HepG2 (cell line): ENCODE measurements at regions not wholly inside any gene's neighbourhood (a gene's known extent, or its start where the extent isn't known, plus 50 kb on each side); places are given as distances from the start of the nearest gene placed in this dataset.

Source experiments
- ATAC-seq: fragments of 200-7000 bp; cut with Tn5 transposase; 3 replicates; pipeline ENCODE4 v1.9.1; 2020; ENCODE audit warnings: mild to moderate bottlenecking, moderate library complexity
- BruUV-seq: library from RNA; stranded (reverse); fragments of 400-500 nt; replicated peaks from 2 replicates; lab custom pipeline; 2021; lab: Mats Ljungman, UMichigan
- CTCF ChIA-PET: fragments of 300-600 bp; formaldehyde crosslinking; extraction: SDS; loops from one replicate; lab custom pipeline; 2021; ENCODE audit warnings: low total read pairs, inconsistent platforms, low intra/inter-chr PET ratio; lab: Yijun Ruan, JAX
- POLR2A ChIA-PET: fragments of 350-600 bp; sonication (Branson Sonifier 250); formaldehyde crosslinking; loops from one replicate; lab custom pipeline; 2020; ENCODE audit warnings: antibody characterized with exemption, inconsistent platforms; lab: Yijun Ruan, JAX
- DNase-seq: peaks from one replicate; pipeline ENCODE4 v3.0.0-alpha.2; 2015; ENCODE audit warnings: low spot score
- FAIRE-seq: peaks from 3 replicates; lab custom pipeline; 2011; peaks lifted over from hg19 to GRCh38; lab: Jason Lieb, UNC
- H2AFZ ChIP-seq: one replicate; pipeline ENCODE4 v1.6.1; 2011; ENCODE audit warnings: low read length, inconsistent platforms
- H3K27ac ChIP-seq: fragments of 300-600 bp; 3 replicates; pipeline ENCODE4 v1.8.0; 2011; ENCODE audit warnings: mixed run types, mild to moderate bottlenecking, mixed read lengths, low read length, inconsistent platforms; ENCODE audit not compliant: insufficient read depth; ENCODE audit errors: extremely low read length
- H3K27me3 ChIP-seq, 2 experiments: fragments of 200-600 bp in 1 of 2; 2 replicates in 1 of 2; 3 replicates in 1 of 2; pipeline versions ENCODE4 v1.6.0 to v1.8.0; 2011; ENCODE audit warnings: low read length in 2 of 2, mild to moderate bottlenecking in 2 of 2, moderate library complexity in 2 of 2, inconsistent platforms in 1 of 2; ENCODE audit not compliant: insufficient read depth in 2 of 2, control insufficient read depth in 1 of 2
- H3K36me3 ChIP-seq, 2 experiments: fragments of 200-600 bp in 1 of 2; replicated peaks in 1 of 2; 2 replicates in 1 of 2; 3 replicates in 1 of 2; pipeline versions ENCODE4 v1.5.1 to v1.8.0; 2011; ENCODE audit warnings: low read length in 2 of 2, inconsistent platforms in 1 of 2; ENCODE audit not compliant: insufficient read depth in 2 of 2, control insufficient read depth in 1 of 2
- H3K4me1 ChIP-seq: 2 replicates; pipeline ENCODE4 v1.5.1; 2012; ENCODE audit warnings: low read length, inconsistent platforms; ENCODE audit not compliant: insufficient read depth
- H3K4me2 ChIP-seq: 2 replicates; pipeline ENCODE4 v1.6.0; 2011; ENCODE audit warnings: low read depth, low read length, inconsistent platforms
- H3K4me3 ChIP-seq, 3 experiments: fragments of 200-600 bp in 1 of 3; sonication (generic), shearing (Covaris generic) in 1 of 3; replicated peaks in 1 of 3; 2 replicates each; pipeline ENCODE4 v1.5.1; 2011 to 2016; ENCODE audit warnings: low read length in 3 of 3, inconsistent platforms in 2 of 3, low read depth in 2 of 3, mild to moderate bottlenecking in 2 of 3, control low read depth in 1 of 3, mixed read lengths in 1 of 3; ENCODE audit not compliant: insufficient read depth in 1 of 3
- H3K79me2 ChIP-seq: one replicate; pipeline ENCODE4 v1.6.1; 2011; ENCODE audit warnings: low read length, inconsistent platforms; ENCODE audit not compliant: insufficient read depth
- H3K9ac ChIP-seq: 2 replicates; pipeline ENCODE4 v1.6.0; 2011; ENCODE audit warnings: mild to moderate bottlenecking, low read depth, low read length, inconsistent platforms; ENCODE audit not compliant: insufficient read depth
- H3K9me3 ChIP-seq: 2 replicates; pipeline ENCODE4 v1.5.1; 2012; ENCODE audit warnings: mild to moderate bottlenecking, low read length
- H4K20me1 ChIP-seq: 2 replicates; pipeline ENCODE4 v1.6.0; 2011; ENCODE audit warnings: inconsistent platforms, mild to moderate bottlenecking, low read length, moderate library complexity; ENCODE audit not compliant: insufficient read depth
- ZBTB7A ChIP-seq: sonication (generic); formaldehyde crosslinking; IDR thresholded peaks from 2 replicates; pipeline ENCODE4 v1.8.0; 2022; ENCODE audit warnings: mild to moderate bottlenecking, missing genetic modification reagents
- ZNF652 ChIP-seq: IDR thresholded peaks from 2 replicates; pipeline ENCODE4 v1.6.1; 2016; ENCODE audit warnings: low read depth, borderline replicate concordance
- WGBS: methylation state at CpG from one replicate; pipeline ENCODE4 v1.1.6; 2017; ENCODE audit warnings: low lambda C conversion rate; 5-methylcytosine and 5-hydroxymethylcytosine counted together
- in situ Hi-C: cut with HindIII; loops from 2 replicates; pipeline ENCODE4 v1.10.0; 2017; ENCODE audit warnings: low pct_unique_long_range_greater_than_20kb; ENCODE audit not compliant: extremely low pct_ligation_motif_present
- intact Hi-C: fragments of 100-400 bp; cut with micrococcal nuclease; formaldehyde crosslinking; loops from one replicate; pipeline ENCODE4 v1.10.0; 2022; ENCODE audit not compliant: unreplicated experiment

DNA sequence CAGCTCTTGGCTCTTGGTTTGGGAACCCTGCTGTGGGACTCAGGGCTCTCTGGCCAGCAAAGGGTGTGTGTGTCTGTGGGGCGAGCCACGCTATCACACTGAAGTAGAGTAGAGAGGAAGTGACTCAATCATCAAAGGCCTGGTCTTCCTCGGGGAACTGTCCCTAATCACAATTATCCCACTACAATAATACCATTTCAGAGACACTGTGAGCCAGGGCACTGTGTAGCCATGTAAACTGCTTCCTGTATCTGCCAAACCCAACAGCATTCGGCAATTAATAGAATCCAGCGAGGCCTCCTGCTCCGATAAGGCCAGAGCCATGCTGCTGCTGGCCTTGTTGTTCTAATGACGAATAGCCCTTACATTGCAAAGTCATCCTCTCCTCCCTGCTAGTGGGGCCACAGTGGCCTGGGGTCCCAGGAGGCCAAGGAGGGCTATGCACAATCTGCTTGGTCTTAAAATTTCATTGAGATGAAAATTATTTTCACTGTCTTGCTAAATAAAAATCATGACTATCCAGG, 49.8 kb upstream of the LMO2 start:
- no peak for FAIRE-seq
- Histone ChIP-seq H4K20me1 (no peaks in the 10 kb centered on the region), H3K79me2 (no peaks in the 10 kb centered on the region), H3K9me3 (no peaks in the 10 kb centered on the region), H2AFZ (no peak overlapping the region), H3K27me3 (peaks cover 0 to 10% of the 10 kb centered on the region in 2 experiments; a peak in 2 of 5 replicates), H3K9ac (no peak overlapping the region), H3K4me1 (no peaks in the 10 kb centered on the region), H3K36me3 (no peaks in the 10 kb centered on the region), H3K27ac (no peak overlapping the region), H3K4me3 (no peak overlapping the region), H3K4me2 (no peak overlapping the region)
- ChIA-PET CTCF (no interaction called here), POLR2A (no interaction called here)
- in situ Hi-C loops (no loop called here), intact Hi-C loops (no loop called here)
- 54% methylated on average over 5 of the region's 7 CpGs for WGBS
- no TSS peak for BruUV-seq
- ATAC-seq: no peak
- DNase-seq: no peak
- TF ChIP-seq ZBTB7A (CRISPR knock-in tag) (no peak), ZNF652 (CRISPR knock-in tag) (peak; percentile 76)
